Cardiac septum (tissue), 1 donor: ENCODE measurements at regions not wholly inside any gene's neighbourhood (a gene's known extent, or its start where the extent isn't known, plus 50 kb on each side); places are given as distances from the start of the nearest gene placed in this dataset.

Experiments
- DNase-seq: peaks from one replicate; pipeline ENCODE4 v3.0.0-alpha.2; 2020; ENCODE audit warnings: low spot score
- intact Hi-C: fragments of 100-400 bp; cut with DNase I; formaldehyde crosslinking; loops from one replicate; pipeline ENCODE4 v1.14.0; 2022
- donor health status: DM: no; HTN: no; CAD: no.

- intact Hi-C loops = no loop called here
- no peak for DNase-seq
Measured at GRCh38 chr1:94609619-94610018, 68.1 kb upstream of the F3 start.

- intact Hi-C loops = no loop called here
- no peak for DNase-seq
Measured at GRCh38 chr1:94608852-94609530, 67.4 kb upstream of the F3 start.

- DNase-seq = no peak
- intact Hi-C loops = no loop called here
Measured at GRCh38 chr1:94608142-94608851, 66.7 kb upstream of the F3 start.

GRCh38 chr1:94607398-94607797 lies 65.8 kb upstream of the F3 start:
- DNase-seq = no peak
- intact Hi-C loops = no loop called here

GRCh38 chr1:94606471-94606870 lies 64.9 kb upstream of the F3 start:
- intact Hi-C loops = no loop called here
- no peak for DNase-seq

GRCh38 chr1:94603663-94604062 lies 62.1 kb upstream of the F3 start:
- DNase-seq = no peak
- intact Hi-C loops = no loop called here

GRCh38 chr1:94602802-94603625 lies 61.5 kb upstream of the F3 start:
- intact Hi-C loops = no loop called here
- no peak for DNase-seq

- DNase-seq = no peak
- intact Hi-C loops = no loop called here
Measured at GRCh38 chr1:94602316-94602715, 60.8 kb upstream of the F3 start.

- intact Hi-C loops = no loop called here
- DNase-seq = no peak
Measured at GRCh38 chr1:94600556-94600955, 59.0 kb upstream of the F3 start.

GRCh38 chr1:94599095-94599813 lies 57.7 kb upstream of the F3 start:
- intact Hi-C loops = loop anchor here (5.0 kb wide), 2 partner anchors 77 to 203 kb away; no protein-coding TSS in a partner anchor
- no peak for DNase-seq

GRCh38 chr1:94597701-94598100 lies 56.1 kb upstream of the F3 start:
- DNase-seq = no peak
- intact Hi-C loops = loop anchor here (5.0 kb wide), 2 partner anchors 75 to 205 kb away; no protein-coding TSS in a partner anchor

- intact Hi-C loops = loop anchor here (5.0 kb wide), 2 partner anchors 74 to 206 kb away; no protein-coding TSS in a partner anchor
- DNase-seq = no peak
Measured at GRCh38 chr1:94596260-94596659, 54.7 kb upstream of the F3 start.

- DNase-seq = no peak
- intact Hi-C loops = loop anchor here (5.0 kb wide), 2 partner anchors 73 to 207 kb away; no protein-coding TSS in a partner anchor
Measured at GRCh38 chr1:94595658-94596057, 54.1 kb upstream of the F3 start.

GRCh38 chr1:94593611-94594010 lies 52.1 kb upstream of the F3 start:
- intact Hi-C loops = no loop called here
- no peak for DNase-seq

- no peak for DNase-seq
- intact Hi-C loops = no loop called here
Measured at GRCh38 chr1:94592571-94592920, 51.0 kb upstream of the F3 start.

GRCh38 chr1:94591823-94592570 lies 50.4 kb upstream of the F3 start:
- no peak for DNase-seq
- intact Hi-C loops = no loop called here
